HG03097 (cell line): ENCODE measurements at regions not wholly inside any gene's neighbourhood (a gene's known extent, or its start where the extent isn't known, plus 50 kb on each side); places are given as distances from the start of the nearest gene placed in this dataset.
"Not testable (repeated sequence)": the region's sequence is repeated elsewhere in the genome, so short reads cannot be mapped to it uniquely, and the experiment has no call there.

Source experiments
- ATAC-seq: cut with Tn5 transposase; IDR thresholded peaks from one replicate; pipeline ENCODE4 v1.9.1; 2021; ENCODE audit not compliant: unreplicated experiment, low FRiP score

DNA sequence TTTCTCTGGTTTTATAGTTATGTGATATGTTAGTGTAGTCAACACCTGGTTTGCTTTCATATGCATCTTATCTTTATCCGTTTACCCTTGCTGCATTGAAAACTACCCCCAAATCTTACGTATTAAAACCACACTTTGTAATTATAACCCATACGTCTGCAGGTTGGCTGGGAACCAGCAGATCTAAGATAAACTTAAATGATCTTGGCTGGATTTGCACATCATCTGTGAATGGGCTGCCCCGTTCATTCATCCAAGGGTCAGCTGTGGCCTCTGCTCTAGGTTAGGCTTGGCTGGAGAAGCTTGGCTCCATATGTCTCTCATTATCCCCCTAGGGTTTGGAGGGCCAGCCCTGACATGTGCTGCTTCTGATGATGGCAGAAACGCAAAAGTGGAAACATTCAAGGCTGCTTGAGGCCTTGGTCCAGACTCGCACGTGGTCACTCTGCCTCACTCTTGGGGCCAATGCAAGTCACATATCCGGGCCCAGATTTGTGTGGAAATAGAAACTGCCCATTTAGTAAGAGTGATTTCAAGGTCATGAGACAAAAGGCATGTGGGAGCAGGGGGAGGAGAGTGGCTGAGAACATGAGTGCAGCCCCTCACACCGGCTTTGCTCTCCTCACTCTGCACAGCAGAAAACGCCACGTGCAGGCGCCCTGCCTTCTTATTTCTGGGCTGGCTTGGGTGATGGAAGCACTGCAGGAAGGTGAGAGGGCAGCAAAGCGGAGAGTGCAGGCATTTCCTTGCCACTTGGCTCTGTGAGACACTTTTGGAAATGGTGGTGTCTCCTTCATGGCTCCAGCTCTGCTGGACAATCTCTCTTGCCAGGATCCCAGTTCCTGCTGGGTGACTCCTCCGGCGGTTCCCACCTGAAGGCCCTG is 553.8 kb downstream of the GLRX3 start:
- ATAC-seq = no peak

DNA sequence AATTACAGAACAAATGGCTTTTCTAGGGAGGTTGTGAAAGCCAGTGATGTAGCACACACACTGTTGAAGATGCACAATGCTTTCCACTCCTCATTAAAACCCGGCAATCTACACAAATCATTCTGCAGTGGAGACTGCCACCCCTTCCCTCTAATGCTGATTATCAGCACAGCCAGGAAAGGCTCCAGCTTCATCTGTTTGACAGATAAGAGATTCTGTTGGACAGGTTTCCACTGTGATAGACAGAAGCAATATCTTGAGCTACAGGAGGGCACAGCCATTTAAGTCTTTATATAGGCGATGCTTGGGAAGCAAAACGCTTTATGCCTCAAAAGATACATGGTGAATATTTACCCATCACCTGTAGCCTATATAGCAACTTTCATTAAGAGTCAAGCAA is 555.6 kb downstream of the GLRX3 start:
- no peak for ATAC-seq

DNA sequence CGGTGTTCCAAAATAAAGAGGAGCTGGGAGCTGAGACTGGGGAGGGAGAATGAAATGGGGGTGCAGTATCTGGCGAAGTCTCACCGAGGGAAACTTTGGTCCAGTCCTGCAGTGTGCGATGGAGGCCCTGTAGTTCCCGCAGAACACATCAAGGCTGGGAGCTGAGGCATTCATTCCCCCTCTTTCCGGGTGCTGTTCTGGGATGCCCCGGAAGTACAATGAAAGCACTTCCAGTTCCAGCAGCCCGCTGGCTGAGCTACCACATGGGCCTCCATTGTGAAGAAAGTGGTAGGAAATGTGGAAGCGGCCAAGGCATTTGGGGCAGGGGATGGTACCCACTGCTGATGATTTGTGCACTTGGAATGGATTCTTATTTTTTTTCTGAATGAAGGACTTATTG is 560.7 kb downstream of the GLRX3 start:
- no peak for ATAC-seq

DNA sequence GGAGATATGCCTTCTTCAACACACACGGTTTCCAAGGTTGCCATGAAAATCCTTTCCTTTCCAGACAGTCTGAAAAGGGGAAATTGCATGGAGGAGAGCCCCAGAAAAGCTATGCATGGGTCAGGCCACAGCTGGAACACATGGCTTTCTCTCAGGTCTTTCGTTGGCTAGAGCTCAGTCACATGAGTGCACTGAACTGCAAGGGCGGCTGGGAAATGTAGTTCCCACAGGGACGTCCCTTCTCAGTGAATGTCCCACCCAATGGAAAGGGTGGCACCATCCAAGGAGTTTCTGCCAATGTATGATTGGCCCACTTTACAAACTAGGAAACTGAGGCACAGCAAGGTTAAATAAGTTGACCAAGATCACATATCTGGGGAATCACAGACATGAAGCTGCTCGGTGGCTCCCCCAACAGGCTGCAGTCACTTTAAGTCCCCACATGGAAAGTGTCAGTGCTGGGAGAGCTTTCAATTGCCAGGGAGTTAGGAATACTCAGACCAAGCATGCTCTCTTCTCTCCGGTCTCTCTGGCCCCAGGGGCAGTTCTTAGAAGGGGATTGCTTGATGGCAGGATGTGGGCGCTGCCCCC is 571.3 kb downstream of the GLRX3 start:
- no peak for ATAC-seq

DNA sequence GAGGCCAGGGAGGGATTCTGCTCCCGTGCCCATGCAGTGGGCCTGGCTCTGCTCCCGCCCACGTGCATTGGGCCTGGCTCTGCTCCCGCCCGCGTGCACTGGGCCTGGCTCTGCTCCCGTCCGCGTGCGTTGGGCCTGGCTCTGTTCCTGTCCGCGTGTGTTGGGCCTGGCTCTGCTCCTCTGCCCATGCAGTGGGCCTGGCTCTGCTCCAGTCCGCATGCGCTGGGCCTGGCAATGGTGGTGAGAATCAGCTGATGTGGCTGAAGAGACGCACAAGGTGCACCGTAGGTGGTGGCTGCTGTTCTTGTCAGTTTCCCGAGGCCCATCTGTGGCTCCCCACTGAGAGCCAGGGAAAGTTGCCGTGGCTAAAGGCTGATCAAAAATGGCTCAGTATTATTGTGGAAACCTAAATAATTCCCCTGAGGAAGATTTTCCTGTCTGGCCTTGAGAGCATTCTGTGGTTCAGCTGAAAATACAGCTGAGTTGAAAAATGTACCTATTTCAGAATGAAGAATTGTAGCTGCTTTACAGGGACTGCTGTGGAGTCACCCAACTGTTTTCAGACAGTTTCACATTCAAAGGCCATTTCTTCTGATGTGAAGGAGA is 572.4 kb downstream of the GLRX3 start:
- no peak for ATAC-seq

DNA sequence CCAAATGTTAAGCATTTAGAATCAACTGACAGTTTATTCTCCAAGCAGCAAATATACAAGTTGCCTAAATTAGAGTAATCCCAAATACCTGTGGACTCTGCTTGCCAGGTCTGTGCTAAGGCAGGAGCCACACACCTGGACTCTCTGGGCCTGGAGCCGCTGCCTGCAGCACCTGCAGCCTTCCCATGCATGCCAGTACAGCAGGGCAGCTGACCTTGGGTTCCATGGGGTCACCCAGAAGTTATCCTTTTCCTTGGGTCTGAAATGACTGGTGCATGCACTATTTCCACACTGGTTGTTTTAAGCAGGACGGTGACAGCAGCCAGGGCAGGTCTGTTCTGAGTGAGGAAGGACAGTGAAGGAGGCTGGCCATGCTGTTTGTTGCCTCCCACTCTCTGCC is 573.2 kb downstream of the GLRX3 start:
- ATAC-seq = no peak

DNA sequence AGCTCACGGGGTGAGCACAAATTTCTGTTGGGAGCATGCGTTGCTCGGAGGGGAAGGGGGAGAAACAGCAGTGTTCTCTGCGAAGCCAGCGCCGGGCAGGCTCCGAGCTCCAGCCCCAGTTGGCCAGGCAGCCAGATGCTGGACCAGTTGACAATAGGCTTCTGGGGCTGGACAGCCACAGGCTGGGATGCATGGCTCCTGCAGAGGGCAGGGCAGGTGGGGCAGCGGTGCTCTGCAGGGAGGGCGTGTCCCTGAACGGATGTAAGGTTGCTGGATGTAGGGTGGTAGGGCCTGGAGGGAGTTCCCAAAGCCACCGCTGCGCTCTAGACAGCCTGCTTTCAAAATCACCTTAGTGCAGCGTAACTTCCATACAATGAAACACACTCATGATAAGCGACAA is 574.9 kb downstream of the GLRX3 start:
- ATAC-seq = no peak

DNA sequence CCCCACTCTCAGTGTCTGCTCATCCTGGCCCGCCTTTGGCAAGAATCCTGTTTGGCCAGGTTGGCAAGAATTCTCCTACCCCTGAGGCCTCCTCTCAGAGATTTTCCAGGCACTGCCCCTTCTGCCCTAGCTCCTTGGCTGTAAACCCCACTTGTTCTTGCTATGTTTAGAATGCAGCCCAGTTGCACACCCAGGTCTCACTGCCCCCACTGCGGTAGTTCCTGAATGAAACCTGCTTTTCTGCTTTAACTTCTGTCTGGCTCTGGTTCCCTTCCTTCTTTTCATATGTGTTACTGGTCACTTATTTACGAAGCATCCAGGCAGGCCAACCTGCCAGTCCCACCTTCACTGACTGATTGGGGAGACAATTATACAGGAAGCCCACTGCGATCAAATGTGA is 576.9 kb downstream of the GLRX3 start:
- no peak for ATAC-seq

DNA sequence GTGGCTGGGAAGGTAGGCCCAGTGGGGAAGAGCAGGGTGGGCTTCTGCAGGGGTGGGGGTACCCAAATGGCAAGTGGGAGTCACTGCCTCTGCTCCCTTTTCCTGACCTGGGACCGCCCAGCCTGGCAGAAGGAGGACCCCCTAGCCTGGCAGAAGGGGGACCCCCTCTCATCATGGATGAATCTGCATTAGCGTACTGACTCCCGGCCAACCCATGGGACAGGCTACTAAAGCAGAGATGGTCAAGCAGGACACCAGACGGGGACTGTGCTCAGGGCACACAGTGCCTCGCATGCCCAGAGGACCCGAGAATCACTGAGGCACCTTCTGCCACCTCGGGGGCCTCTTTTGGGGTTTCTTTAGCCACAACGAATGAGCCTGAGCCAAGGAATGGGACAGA is 577.5 kb downstream of the GLRX3 start:
- ATAC-seq = no peak

DNA sequence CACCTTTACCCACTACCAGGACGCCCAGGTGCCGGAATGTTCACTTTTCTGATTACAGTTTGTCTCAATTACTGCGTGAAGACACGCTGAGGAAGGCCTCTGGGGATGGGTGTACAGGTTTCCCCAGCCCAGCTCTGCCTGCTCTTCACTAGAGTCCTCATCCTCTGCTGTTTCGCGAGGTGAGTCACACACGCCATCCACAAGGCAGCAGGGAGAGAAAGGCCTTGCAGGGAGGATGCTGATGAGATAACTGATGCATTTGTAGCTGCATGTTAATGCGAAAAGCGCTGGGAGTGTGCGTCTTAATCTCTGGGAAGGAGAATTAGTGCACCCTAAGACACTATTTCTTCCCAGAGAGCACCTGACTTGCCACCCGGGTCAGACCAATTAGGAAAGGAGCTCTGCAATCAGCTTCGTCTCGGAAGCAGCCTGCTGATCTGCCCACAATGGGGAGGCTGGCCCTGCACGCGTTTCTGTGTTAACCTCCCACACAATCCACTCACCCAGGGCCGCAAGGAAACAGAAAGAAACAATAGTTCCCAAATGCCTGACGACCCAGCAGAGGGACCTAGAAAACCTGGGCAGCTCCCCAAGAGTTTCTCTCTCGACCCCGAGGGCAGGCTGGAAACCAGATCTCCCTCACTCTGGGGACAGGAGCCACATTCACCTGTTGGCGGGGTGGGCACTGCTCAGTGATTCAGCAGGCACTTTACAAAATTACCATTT is 578.7 kb downstream of the GLRX3 start:
- no peak for ATAC-seq

DNA sequence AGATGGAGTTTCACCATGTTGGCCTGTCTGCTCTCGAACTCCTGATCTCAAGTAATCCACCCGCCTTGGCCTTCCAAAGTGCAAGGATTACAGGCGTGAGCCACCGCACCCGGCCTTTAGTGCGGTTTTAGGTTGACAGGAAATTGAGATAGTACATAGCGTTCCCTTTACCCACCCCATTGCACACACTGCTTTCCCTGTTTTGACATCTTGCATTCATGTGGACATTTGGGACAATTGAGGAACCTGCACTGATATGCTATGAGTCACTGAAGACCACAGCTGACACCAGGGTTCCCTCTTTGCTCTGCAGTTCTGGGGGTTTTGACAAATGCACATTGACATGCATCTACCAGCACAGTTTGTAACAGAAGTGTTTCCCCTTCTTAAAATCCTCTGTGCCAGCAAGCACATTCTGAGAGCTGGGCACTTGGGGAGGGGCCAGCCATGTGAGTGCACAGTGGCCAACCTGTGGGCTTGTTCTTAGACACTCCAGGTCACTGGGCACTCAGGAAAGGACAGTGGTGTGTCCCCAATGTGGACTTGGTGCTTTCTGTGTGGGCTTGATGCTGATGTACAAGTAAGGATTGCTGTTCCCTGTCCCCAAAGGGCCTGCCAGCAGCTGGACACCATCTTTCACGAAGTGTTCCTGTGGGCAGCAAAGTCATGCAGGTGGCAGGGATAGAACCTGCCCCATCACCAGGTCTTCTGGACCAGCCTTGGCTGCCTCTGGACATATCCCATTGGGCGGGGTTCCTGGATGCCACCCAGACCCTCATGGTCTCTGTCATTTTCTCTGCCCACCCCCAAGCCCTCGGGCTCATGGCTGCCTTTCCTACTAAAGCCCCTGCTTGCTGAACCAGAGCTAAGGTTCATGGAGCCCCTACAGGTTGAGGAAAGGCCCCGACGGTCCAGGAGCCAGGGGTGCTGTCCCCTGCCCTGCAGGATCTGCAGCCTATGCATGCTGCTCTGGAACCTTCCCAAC is 579.8 kb downstream of the GLRX3 start:
- ATAC-seq = no peak

DNA sequence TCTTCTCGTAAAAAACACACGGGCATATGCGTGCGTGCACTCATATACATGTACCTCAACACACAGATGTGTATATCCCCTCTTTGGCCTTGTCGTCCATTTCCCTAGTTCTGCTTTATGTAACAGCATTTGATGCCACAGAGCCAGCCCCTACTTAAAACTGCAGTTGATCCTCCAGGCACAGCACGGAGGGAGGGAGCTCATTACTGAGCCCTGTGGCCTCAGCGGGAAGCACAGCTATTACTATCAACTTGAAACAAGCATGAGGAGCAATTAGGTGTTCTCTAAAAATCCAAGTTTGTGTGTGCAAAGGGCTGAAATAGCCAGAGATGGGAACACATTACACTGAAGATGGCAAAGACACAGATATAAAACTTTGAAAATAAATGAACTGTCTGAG is 580.9 kb downstream of the GLRX3 start:
- no peak for ATAC-seq

DNA sequence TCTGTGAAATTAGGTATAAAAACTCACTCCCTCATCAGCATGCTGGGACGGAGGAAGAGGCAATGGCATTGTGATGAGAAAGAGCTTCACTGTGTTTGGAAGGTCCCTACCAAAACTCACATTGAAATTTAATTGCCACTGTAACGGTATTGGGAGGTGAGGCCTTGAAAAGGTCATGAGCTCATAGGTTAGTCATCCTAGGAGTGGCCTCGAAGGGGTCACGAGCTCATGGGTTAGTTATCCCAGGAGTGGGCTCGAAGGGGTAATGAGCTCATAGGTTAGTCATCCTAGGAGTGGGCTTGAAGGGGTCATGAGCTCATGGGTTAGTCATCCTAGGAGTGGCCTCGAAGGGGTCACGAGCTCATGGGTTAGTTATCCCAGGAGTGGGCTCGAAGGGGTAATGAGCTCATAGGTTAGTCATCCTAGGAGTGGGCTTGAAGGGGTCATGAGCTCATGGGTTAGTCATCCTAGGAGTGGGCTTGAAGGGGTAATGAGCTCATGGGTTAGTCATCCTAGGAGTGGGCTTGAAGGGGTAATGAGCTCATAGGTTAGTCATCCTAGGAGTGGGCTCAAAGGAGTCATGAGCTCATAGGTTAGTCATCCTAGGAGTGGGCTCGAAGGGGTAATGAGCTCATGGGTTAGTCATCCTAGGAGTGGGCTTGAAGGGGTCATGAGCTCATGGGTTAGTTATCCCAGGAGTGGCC is 582.7 kb downstream of the GLRX3 start:
- not testable (repeated sequence) for ATAC-seq

DNA sequence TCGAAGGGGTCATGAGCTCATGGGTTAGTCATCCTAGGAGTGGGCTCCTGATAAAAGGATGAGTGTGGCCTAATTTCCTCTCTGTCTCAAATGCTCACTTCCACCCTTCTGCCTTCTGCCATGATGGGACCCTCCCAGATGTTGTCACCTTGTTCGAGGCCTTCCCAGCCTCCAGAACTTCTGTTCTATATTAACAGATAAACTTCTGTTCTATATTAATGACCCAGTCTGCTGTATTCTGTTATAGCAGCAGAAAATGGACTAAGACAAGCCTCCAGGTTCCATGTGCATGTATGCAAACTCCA is 583.2 kb downstream of the GLRX3 start:
- no peak for ATAC-seq

DNA sequence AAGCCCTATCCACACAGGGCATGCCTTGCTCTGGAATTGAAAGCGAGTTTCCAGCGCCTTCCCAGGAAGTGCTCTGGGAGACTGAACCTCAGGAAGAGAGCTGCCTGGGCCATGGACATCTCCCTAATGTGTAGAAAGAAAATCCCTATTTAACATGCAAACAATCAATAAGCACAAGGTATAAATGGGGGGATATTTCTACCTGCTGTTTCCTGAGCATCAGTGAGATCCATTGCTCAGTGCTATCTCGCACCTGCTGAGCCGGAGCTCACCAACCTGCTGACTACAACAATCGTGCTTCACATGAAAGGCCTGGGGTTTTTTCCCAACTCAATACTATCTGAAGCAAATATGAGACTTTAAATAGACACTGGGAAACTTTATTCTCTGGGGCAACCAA is 584.0 kb downstream of the GLRX3 start:
- no peak for ATAC-seq

DNA sequence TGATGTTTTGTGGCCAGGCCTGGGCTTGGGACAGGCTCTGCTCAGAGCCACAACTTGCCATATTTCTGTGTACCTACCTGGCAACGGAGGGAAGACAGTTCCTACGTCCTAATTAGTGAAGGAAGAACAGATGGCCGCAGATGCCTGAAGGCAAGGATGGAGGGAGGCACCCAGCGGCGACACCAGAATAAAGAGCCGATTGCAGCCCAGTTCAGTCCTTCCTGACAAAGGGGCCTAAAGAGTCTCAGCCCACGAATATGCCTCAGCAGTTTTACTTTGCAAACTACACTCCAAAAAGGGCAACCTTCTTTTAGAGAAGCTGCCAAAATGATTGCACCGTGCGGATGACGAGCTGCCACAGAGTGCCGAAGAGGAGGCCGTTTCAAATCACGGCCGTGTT is 585.8 kb downstream of the GLRX3 start:
- no peak for ATAC-seq

DNA sequence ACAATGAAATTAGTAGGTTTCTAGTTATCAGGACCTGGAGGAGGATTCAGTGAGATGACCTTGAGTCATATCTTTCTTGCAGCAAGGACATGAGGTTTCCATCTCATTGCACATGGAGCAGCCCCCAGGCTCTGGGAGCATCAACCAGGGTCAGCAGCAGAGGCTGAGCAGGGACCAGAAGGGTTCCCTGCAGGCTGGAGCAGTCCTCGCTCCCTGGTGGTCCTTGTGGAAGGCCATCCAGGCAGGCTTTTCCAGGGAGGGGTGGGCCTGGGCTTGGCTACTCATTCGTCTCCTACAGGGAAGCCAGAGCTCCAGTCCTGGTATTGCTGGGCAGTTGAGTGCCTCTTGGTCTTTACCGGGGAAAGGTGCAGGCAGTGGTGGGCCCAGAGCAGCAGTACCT is 587.5 kb downstream of the GLRX3 start:
- ATAC-seq = no peak

DNA sequence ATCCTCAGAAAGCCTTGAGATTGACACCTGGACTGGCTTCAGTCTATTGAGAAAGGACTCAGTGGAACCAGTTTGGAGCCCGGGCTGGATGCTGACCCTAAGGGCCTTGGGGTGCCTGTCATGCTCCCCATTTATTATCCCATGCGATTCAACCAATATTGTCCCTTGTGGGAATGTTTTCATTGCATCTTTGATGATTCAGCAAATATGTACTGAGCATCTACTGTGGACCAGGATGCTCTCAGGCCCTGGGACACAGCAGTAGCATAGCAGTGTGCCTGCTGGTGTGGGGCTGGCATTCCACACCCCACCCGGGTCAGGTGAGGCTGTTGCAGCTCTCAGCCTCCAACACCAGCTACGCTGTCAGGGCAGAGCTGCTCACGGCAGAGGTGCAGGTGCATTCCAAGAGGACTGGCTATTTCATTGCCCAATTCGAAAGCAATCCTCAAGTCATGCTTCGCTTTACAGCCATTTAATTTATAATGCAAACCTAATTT is 586.0 kb downstream of the TCERG1L start:
- ATAC-seq = no peak

DNA sequence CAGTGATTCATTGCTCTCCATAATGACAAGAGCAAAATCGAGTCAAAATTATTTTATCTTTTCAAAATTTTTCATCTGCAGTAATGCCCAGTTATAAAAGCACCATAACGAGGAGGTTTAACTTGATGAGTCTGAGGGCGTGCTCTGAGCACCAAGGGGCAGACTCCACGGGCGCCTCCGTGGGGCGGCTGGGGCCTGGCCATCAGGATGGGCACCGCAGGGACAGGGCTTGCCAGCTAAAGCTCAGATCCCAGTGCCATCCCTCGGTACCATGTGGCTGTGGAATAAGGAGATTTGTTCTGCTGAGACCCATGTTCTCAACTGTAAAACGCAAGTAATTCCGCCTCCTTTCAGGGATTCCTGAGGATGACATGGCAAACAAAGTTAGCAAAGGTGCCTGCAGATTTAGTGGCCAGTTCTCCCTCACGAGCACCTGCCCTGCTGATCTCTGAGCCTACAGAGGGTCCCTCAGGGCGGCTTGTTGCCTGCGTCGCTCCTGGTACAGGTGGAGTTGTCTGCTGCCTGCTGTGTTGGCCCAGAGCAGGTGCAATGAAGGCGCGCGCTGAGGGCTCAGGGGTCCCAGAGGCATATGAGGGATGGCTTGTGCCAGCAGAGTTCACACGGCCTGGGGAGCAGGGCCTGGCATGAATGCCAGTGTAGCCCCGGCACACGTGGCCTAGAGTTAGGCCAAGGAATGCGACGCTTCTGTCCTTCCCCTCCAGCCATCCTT is 584.4 kb downstream of the TCERG1L start:
- no peak for ATAC-seq
